ENCODE measurements at regions not wholly inside any gene's neighbourhood (a gene's known extent, or its start where the extent isn't known, plus 50 kb on each side); places are given as distances from the start of the nearest gene placed in this dataset.

GRCh38 chr17:62149961-62150360 is 84.9 kb upstream of the MED13 start:
- no peak for TF ChIP-seq CTCF (optimal IDR thresholded peaks at IDR 0.05 in 1 of 3, IDR thresholded peaks at IDR 0.05 in 1 of 3, conservative IDR thresholded peaks at IDR 0.05 in 1 of 3; ENCODE audit: extremely low read depth in 1 of 3, insufficient read depth in 2 of 3, low read length in 3 of 3)
- TF ChIP-seq EZH2 (IDR thresholded peaks at IDR 0.05; ENCODE audit: low read length): no peak

Measured in keratinocyte (primary cell).